ENCODE measurements at regions not wholly inside any gene's neighbourhood (a gene's known extent, or its start where the extent isn't known, plus 50 kb on each side); places are given as distances from the start of the nearest gene placed in this dataset.
"Not testable (repeated sequence)": the region's sequence is repeated elsewhere in the genome, so short reads cannot be mapped to it uniquely, and the experiment has no call there.

GRCh38 chr11:134724779-134725140 is 312.7 kb upstream of the B3GAT1 start:
- ATAC-seq (no peak), DNase-seq (no peak)
- no peak for TF ChIP-seq CTCF (IDR thresholded peaks at IDR 0.05)
- no peak for TF ChIP-seq POLR2A (IDR thresholded peaks at IDR 0.05)
- H3K36me3 ChIP-seq, result no peaks in the 10 kb centered on the region
- H3K4me3 ChIP-seq, result no peak overlapping the region
- H3K9me3 ChIP-seq, result peaks cover 0 to 8% (median 0%) of the 10 kb centered on the region in 12 donors
- H3K4me1 ChIP-seq, result no peaks in the 10 kb centered on the region
- H3K27ac ChIP-seq, result no peak overlapping the region
- intact Hi-C loops (cut with DNase I), result no loop called here
- WGBS, 4 donors, result 50 to 70% (median 63%) methylated on average over 9 of the region's 9 CpGs
- H3K27me3 ChIP-seq, result peaks cover 0 to 58% (median 0%) of the 10 kb centered on the region in 9 donors

DNA sequence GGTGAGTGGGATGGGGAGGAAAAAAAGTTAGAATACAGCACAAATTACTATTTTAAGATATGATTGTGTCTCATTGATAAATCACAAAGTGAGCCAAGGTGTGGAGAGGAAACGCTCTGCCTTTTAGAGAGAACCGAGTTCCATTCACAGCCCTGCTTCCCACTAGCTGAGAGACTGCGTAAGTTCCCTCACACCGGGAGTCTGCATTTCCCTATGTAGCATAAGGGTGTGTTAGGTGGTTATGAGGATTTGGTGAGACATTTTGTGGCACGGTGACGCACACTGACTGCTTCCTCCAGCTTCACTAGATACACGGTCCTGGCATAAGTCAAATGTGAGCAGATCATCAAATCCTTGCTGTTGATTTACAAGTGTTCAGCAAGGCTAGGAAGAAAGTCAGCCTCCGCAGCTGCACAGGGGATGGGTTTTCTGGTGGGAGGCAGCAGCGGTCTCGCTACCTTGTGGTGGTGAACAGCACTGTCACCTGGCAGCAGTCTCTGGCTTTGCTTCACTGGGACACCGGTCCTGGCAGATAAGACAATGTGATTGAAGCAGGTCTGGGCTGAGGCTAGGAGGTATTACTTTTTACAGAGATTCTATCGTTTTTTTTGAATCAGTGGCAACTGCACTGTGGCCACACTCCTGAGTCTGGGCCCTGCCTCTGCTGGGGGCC is 312.2 kb upstream of the B3GAT1 start:
- ATAC-seq, result no peak
- no peak overlapping the region for H3K4me3 ChIP-seq
- no peaks in the 10 kb centered on the region for H3K36me3 ChIP-seq
- H3K9me3 ChIP-seq, result peaks cover 0 to 8% (median 0%) of the 10 kb centered on the region in 12 donors
- whole genome bisulfite sequencing, 4 donors, result 71 to 82% (median 78%) methylated on average over 12 of the region's 12 CpGs
- H3K4me1 ChIP-seq, result no peaks in the 10 kb centered on the region
- H3K27ac ChIP-seq, result no peak overlapping the region
- TF ChIP-seq POLR2A (IDR thresholded peaks at IDR 0.05) (no peak), CTCF (IDR thresholded peaks at IDR 0.05) (no peak)
- no peak for DNase-seq
- peaks cover 0 to 56% (median 0%) of the 10 kb centered on the region in 9 donors for H3K27me3 ChIP-seq
- intact Hi-C loops (cut with DNase I), result no loop called here

DNA sequence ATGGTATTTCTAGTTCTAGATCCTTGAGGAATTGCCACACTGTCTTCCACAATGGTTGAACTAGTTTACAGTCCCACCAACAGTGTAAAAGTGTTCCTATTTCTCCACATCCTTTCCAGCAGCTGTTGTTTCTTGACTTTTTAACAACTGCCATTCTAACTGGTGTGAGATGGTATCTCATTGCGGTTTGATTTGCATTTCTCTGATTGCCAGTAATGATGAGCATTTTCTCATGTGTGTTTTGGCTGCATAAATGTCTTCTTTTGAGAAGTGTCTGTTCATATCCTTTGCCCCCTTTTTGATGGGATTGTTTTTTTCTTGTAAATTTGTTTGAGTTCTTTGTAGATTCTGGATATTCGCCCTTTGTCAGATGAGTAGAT is 308.6 kb upstream of the B3GAT1 start:
- H3K4me1 ChIP-seq; H3K4me3 ChIP-seq; H3K27ac ChIP-seq; H3K36me3 ChIP-seq; ATAC-seq; DNase-seq; H3K9me3 ChIP-seq; intact Hi-C loops (cut with DNase I): not testable (repeated sequence)
- peaks cover 0 to 43% (median 0%) of the 10 kb centered on the region in 9 donors for H3K27me3 ChIP-seq
- 92 to 97% (median 96%) methylated on average over 2 of the region's 2 CpGs for WGBS, 4 donors

DNA sequence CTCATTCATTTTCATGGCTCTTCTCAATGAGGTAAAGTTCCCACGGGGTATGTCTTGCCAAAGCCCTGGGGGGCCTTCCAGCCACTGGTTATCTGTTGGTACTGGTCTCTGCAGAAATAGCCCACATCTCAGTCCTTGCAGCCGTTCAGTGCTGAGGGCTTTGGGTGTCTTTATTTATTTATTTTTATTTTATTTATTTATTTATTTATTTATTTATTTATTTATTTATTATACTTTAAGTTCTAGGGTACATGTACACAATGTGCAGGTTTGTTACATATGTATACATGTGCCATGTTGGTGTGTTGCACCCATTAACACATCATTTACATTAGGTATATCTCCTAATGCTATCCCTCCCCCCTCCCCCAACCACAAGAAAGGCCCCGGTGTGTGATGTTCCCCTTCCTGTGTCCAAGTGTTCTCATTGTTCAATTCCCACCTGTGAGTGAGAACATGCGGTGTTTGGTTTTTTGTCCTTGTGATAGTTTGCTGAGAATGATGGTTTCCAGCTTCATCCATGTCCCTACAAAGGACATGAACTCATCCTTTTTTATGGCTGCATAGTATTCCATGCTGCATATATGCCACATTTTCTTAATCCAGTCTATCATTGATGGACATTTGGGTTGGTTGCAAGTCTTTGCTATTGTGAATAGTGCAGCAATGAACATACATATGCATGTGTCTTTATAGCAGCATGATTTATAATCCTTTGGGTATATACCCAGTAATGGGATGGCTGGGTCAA is 308.1 kb upstream of the B3GAT1 start:
- ATAC-seq; H3K4me1 ChIP-seq; H3K9me3 ChIP-seq; H3K4me3 ChIP-seq; H3K27ac ChIP-seq; H3K36me3 ChIP-seq; intact Hi-C loops (cut with DNase I); DNase-seq: not testable (repeated sequence)
- 79 to 90% (median 84%) methylated on average over 4 of the region's 4 CpGs for WGBS, 4 donors
- peaks cover 0 to 37% (median 0%) of the 10 kb centered on the region in 9 donors for H3K27me3 ChIP-seq

DNA sequence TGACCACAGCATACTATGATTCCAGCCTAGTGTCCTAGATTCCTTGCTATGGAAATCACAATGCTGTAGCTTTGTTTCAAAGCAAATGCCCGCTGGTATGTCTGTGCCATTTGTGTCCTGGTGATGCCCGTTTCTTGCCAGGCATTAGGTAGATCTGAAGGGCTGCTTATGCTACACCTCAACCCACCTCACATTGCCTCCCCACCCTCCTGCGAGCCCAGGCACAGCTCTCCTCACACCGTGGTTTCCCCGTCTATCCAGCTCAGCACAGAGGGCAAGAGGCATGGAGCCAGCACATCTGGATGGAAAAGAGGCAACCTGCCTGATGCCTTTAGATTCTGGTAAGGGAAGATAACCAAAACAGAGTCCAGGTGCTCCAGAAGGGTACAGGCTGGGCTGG is 307.4 kb upstream of the B3GAT1 start:
- H3K27ac ChIP-seq, result no peak overlapping the region
- intact Hi-C loops (cut with DNase I), result no loop called here
- no peak for DNase-seq
- H3K27me3 ChIP-seq, result peaks cover 0 to 37% (median 0%) of the 10 kb centered on the region in 9 donors
- no peaks in the 10 kb centered on the region for H3K4me1 ChIP-seq
- no peaks in the 10 kb centered on the region for H3K36me3 ChIP-seq
- TF ChIP-seq POLR2A (IDR thresholded peaks at IDR 0.05) (no peak), CTCF (IDR thresholded peaks at IDR 0.05) (no peak)
- WGBS, 4 donors, result 86 to 92% (median 90%) methylated on average over 5 of the region's 5 CpGs
- H3K4me3 ChIP-seq, result no peak overlapping the region
- peaks cover 0 to 8% (median 0%) of the 10 kb centered on the region in 12 donors for H3K9me3 ChIP-seq
- no peak for ATAC-seq

All from heart left ventricle (tissue), 16 donors.